A549 (cell line): ENCODE measurements at regions not wholly inside any gene's neighbourhood (a gene's known extent, or its start where the extent isn't known, plus 50 kb on each side); places are given as distances from the start of the nearest gene placed in this dataset.

Experiments
- HOXA7 ChIP-seq: fragments of 250-450 bp; sonication (Bioruptor Pico); IDR thresholded peaks from 2 replicates; pipeline ENCODE4 v1.5.0; 2020; ENCODE audit warnings: mild to moderate bottlenecking, moderate library complexity
- MYC ChIP-seq: IDR thresholded peaks from 2 replicates; pipeline ENCODE4 v1.6.1; 2012; ENCODE audit warnings: mild to moderate bottlenecking, inconsistent platforms, low read length, improper control_type of control experiment, borderline replicate concordance
- TF ChIP-seq, protein P1 (sequence below): fragments of >200 bp; sonication (Bioruptor Twin); formaldehyde crosslinking; IDR thresholded peaks from 3 replicates; pipeline ENCODE4 v1.5.1; 2016

DNA sequence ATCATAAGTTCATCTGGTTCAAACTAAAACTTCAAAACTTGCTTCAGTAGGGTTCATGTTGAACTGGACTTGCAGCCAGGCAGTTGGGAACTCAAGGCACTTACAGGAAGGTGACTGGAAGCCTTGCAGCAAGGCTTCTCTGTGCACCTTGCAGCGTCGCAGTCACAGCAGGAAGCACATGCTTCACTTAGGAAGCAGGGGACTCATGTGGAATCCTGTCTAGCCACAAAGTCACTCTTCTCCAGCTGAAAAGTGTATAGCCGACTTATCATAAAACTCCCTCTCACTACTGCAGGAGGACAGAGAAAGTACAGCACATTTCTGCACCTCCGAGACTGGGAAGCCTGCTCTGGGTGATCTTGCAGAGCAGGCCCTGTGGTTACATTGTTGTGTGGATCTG, 114.0 kb upstream of the PRB2 start:
- no peak for TF ChIP-seq MYC
- TF ChIP-seq, protein P1, sequence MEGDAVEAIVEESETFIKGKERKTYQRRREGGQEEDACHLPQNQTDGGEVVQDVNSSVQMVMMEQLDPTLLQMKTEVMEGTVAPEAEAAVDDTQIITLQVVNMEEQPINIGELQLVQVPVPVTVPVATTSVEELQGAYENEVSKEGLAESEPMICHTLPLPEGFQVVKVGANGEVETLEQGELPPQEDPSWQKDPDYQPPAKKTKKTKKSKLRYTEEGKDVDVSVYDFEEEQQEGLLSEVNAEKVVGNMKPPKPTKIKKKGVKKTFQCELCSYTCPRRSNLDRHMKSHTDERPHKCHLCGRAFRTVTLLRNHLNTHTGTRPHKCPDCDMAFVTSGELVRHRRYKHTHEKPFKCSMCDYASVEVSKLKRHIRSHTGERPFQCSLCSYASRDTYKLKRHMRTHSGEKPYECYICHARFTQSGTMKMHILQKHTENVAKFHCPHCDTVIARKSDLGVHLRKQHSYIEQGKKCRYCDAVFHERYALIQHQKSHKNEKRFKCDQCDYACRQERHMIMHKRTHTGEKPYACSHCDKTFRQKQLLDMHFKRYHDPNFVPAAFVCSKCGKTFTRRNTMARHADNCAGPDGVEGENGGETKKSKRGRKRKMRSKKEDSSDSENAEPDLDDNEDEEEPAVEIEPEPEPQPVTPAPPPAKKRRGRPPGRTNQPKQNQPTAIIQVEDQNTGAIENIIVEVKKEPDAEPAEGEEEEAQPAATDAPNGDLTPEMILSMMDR: no peak
- TF ChIP-seq HOXA7: no peak
